ENCODE measurements at regions not wholly inside any gene's neighbourhood (a gene's known extent, or its start where the extent isn't known, plus 50 kb on each side); places are given as distances from the start of the nearest gene placed in this dataset.

DNA sequence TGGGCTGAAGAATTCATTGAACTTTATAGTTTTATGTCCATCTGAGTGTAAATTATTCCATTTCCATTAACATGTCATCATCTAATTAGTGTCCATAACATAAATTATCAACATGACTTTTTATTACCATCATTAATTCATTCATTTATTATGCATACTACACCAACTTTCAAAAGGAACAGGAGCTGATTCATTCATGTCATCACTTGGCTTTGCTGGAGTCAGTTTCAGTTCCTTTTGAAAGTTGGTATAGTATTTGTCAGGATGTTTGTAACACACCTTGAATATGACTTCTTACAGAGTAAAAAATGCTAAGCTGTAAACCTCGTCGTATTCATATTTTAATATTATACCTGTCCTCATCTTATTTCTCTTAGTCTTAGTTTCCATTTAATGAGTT lies 298.0 kb upstream of the RBMS3 start:
- intact Hi-C loops (cut with DNase I): no loop called here
- no peak for DNase-seq
- WGBS, 3 donors: 93 to 96% (median 95%) methylated on average over 2 of the region's 2 CpGs

GRCh38 chr3:28986922-28987321 lies 293.9 kb upstream of the RBMS3 start:
- intact Hi-C loops (cut with DNase I): no loop called here
- H3K27ac ChIP-seq: no peak overlapping the region
- no peaks in the 10 kb centered on the region for H3K27me3 ChIP-seq (ENCODE audit: insufficient read depth in 3 of 3, low read length in 2 of 3)
- DNase-seq (no peak), ATAC-seq (no peak)
- H3K4me1 ChIP-seq: peaks cover 9% of the 10 kb centered on the region
- no peaks in the 10 kb centered on the region for H3K36me3 ChIP-seq (ENCODE audit: insufficient read depth in 1 of 2, low read depth in 1 of 2)
- no peaks in the 10 kb centered on the region for H3K9me3 ChIP-seq
- TF ChIP-seq CTCF (IDR thresholded peaks at IDR 0.05): no peak
- no peak overlapping the region for H3K4me3 ChIP-seq

More for the DNA sequence above, 298.0 kb upstream of the RBMS3 start:
- Histone ChIP-seq H3K4me3 (no peak overlapping the region), H3K4me1 (no peaks in the 10 kb centered on the region), H3K27me3 (ENCODE audit: insufficient read depth in 3 of 3, low read length in 2 of 3) (no peaks in the 10 kb centered on the region), H3K9me3 (no peaks in the 10 kb centered on the region), H3K36me3 (ENCODE audit: insufficient read depth in 1 of 2, low read depth in 1 of 2) (no peaks in the 10 kb centered on the region), H3K27ac (no peak overlapping the region)
- no peak for ATAC-seq
- TF ChIP-seq CTCF (IDR thresholded peaks at IDR 0.05): no peak

DNA sequence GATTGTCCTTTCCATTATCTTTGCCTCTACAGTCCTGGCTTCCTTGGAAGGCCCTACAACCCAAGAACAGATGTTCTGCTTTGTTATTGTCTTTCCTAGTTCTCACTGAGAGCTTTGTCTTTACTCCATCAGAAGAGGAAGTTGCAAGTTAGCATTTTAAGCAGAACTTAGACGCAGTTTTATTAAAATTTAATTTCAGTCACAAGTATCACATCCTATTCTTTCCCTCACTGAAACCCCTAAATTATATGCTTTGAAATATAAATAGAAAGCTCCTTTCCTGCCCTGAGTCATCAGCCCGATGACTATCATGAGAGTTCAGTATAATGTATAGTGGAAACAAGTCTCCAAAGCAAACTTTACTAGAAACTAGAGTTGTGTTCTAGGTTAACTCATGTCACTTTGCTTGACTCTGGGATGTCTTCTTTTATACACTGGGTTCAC lies 291.2 kb upstream of the RBMS3 start:
- WGBS, 3 donors: 60 to 72% (median 65%) methylated on average over 2 of the region's 2 CpGs
- H3K4me3 ChIP-seq: no peak overlapping the region
- no peaks in the 10 kb centered on the region for H3K9me3 ChIP-seq
- peaks cover 9% of the 10 kb centered on the region for H3K4me1 ChIP-seq
- no peak for TF ChIP-seq CTCF (IDR thresholded peaks at IDR 0.05)
- no peak for ATAC-seq
- H3K36me3 ChIP-seq (ENCODE audit: insufficient read depth in 1 of 2, low read depth in 1 of 2): no peaks in the 10 kb centered on the region
- DNase-seq: no peak
- no peaks in the 10 kb centered on the region for H3K27me3 ChIP-seq (ENCODE audit: insufficient read depth in 3 of 3, low read length in 2 of 3)
- no peak overlapping the region for H3K27ac ChIP-seq
- intact Hi-C loops (cut with DNase I): no loop called here

DNA sequence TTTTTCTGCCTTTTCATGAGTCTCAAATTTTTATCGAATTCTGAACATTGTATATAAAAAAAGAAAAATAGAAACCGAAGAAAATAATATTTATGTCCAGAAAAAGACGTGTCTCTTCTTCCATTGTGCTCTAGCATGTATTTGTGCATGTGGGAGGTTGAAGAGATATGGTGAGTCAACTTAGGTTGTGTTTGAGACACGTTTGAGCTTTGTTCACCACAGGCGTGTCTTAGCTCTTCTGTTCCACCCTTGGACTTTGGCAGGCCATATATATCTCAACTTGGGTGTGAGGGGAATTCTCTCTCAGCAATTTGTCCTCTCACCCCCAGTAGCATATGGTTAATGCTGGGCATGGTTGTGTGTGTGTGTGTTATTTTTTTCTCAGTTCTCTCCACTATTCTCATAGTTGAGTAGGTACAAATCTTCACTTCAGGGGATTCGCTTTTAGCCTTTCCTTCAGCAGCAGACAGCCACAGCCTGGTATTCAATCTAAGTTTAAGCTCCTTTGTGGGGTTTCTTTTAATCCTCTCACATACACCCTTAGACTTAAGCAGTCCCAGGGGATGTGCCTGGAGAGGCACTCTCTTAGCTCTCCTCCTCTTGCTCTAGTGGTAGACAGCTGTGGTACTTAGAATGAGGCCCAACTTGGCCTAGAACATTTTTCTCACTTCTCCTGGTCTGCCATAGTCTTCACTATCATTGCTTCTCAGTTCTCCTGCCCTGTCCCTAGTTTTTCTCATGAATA lies 286.5 kb upstream of the RBMS3 start:
- Histone ChIP-seq H3K27me3 (ENCODE audit: insufficient read depth in 3 of 3, low read length in 2 of 3) (no peaks in the 10 kb centered on the region), H3K4me1 (peaks cover 3% of the 10 kb centered on the region), H3K36me3 (ENCODE audit: insufficient read depth in 1 of 2, low read depth in 1 of 2) (no peaks in the 10 kb centered on the region), H3K27ac (no peak overlapping the region), H3K9me3 (no peaks in the 10 kb centered on the region), H3K4me3 (no peak overlapping the region)
- WGBS, 3 donors: 93 to 94% (median 93%) methylated on average over 6 of the region's 6 CpGs
- DNase-seq: no peak
- intact Hi-C loops (cut with DNase I): no loop called here
- ATAC-seq: no peak
- TF ChIP-seq CTCF (IDR thresholded peaks at IDR 0.05): no peak

All from psoas muscle (tissue), 7 donors.